GM19023 (cell line): ENCODE measurements at regions not wholly inside any gene's neighbourhood (a gene's known extent, or its start where the extent isn't known, plus 50 kb on each side); places are given as distances from the start of the nearest gene placed in this dataset.
"Not testable (repeated sequence)": the region's sequence is repeated elsewhere in the genome, so short reads cannot be mapped to it uniquely, and the experiment has no call there.

Experiments
- ATAC-seq: cut with Tn5 transposase; IDR thresholded peaks from one replicate; pipeline ENCODE4 v1.9.1; 2021; ENCODE audit warnings: mild to moderate bottlenecking, moderate library complexity; ENCODE audit not compliant: unreplicated experiment

DNA sequence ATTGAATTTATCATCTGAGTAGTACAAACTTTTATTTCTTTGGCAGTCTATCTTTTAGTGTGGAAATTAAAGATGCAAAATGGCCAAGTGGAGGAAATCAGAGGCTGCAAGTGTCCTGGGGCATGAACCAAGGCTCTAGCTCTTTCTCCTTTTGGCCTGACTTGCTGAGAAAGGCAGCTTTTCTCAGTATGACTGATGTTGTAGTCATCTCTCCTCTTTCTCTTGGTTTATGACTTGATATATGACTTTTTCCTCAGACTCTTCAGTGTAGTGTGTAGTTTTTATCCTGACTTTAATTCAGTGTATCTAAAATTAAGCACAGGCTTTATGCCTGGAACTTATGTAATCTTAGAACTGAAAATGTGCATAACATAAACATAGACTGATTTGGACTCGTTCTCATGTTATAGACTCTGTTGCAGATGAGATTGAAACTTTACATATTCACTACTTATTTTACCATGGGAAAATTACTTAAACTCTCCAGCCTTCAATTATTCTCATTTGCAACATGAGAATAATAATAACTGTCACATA, 65.7 kb downstream of the SLITRK5 start:
- ATAC-seq: no peak

DNA sequence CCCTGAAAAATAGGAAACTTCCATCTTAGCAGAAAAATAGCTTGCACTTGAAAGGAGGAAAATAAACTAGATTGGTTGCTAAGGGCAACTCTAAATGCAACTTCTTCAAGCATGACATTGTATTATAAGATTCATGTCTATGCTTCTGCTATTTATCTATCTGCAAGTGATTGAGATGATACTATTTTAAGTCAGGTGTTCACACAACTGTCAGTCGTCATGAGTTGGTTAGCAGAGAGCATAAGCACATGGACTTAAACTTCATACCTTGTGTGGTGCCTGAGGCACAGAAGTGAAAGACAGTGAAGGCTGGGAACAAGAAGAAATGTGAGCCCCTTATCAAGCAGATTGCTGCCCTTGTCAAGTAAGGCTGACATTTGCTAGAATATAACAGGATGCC, 82.9 kb downstream of the SLITRK5 start:
- ATAC-seq: no peak

DNA sequence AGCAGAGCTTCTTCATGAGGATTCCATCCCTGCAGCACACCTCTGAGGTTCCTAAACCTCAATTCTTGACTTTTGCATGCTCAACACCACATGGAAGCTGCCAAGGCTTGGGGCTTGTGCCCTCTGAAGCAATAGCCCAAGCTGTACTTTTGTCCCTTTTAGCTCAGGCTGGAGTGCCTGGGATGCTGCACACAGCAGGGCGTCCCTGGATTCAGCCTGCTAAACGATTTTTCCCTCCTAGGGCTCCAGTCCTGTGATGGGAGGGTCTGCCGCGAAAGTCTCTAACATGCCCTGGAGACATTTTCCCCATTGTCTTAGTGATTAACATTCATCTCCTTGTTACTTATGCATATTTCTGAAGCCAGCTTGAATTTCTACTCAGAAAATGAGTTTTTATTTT, 98.3 kb downstream of the SLITRK5 start:
- ATAC-seq: no peak

DNA sequence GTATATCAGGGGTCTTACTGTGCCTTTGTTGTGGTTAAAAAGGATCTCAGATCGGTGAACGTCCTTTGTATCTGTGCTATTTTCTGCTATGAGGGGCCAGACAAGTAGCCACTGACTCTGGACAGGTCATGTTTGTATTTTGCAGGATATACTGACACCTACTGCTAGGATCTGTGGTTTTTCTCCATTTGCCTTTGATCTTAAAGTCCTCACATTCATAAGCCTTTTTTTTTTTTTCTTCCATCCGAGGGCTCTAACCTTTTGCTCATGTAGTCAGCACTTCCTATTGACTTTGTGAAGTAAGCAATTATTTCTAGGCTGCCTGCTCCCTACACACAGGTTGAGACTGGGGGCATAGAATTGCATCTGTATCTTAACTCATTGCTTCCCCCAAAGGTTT, 106.2 kb downstream of the SLITRK5 start:
- no peak for ATAC-seq

DNA sequence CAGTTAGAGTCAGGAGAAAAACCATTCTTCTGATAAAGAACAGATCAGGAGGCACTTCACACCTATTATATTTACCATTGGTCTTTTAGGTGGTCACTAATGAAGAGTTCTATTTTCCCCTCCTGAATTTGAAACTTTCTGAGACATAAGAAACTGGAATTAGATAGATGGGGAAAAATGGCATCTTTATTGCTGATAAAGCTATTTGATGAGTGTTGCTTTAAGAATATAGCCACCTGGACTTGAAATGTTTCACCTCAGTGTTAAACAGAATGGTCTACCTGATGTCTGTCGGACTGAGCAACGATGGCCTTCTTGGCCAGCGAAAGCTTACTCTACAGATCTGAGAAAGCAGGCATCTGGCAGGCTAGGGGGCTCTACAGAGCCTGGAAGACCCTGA, 107.0 kb downstream of the SLITRK5 start:
- no peak for ATAC-seq

DNA sequence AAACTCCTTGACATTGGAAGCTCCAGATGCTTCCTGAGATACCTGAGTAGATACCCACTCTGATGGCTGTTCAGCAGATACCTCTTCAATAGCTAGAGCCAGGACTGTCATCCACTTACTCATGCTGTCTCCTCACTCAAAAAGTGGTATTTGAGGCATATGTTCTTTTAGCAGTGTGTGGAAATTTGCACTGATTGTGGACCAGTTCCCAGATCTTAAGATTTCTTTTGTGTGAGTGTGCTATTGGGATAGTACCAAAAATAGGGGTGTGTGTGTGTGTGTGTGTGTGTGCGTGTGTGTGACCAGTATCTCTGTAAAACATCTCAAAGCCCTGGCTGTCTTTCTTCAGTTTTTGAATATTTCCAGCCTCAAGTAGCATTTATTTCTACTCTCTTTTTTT, 108.3 kb downstream of the SLITRK5 start:
- no peak for ATAC-seq

DNA sequence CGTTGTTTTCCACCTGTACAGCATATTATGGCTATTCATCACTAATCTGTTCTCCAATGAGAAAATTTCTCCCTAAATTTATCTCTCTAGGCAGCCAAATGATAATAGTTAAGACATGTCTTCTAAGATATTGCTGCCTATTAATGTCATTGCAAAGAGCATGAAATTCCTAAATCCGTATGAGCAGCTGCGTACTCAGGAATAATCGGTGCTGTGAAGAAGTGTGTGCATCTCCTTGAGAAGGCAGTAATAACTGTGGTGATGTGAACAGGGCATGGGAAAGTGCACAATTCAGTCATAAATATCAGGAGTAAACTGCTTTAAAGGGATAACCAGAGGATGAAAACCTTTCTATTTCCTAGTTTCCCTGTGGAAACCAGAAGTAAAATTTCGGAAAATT, 112.2 kb downstream of the SLITRK5 start:
- no peak for ATAC-seq

DNA sequence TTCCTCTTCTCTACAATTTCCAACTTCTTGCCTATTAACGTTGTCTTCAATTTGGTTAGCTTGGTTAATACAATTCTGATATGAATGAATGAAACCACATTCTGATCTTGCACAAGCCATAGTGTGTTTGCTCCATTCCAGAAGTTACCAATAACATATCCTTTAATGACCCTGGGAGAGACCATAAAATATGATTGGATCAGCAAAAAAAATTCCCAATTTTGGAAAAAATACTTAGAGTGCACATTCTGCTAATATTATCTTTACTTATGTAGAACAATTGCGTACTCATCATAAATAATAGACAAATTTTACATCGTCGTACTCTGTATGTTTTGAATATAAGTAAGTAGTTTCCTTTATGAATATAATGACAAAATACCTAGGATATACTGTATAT, 117.2 kb downstream of the SLITRK5 start:
- no peak for ATAC-seq

DNA sequence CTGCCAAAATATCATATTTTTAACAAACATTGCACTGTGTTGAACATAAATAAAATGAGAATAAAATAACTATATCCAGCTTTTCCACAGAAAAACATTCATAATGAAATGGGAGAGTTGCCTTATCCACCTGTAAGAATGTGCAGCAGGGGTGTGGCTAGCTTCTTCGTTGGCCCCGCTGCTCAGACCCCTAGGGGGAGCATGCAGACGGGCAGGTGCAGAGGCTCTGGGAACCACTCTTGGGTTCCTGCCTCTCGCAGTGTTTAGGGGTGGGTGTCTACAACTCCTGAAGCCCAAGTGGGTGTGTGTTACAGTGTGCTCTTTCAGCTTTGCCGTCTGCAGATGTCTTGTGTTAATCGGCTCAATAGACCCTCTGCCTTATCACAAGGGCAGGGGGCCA, 121.7 kb downstream of the SLITRK5 start:
- no peak for ATAC-seq

DNA sequence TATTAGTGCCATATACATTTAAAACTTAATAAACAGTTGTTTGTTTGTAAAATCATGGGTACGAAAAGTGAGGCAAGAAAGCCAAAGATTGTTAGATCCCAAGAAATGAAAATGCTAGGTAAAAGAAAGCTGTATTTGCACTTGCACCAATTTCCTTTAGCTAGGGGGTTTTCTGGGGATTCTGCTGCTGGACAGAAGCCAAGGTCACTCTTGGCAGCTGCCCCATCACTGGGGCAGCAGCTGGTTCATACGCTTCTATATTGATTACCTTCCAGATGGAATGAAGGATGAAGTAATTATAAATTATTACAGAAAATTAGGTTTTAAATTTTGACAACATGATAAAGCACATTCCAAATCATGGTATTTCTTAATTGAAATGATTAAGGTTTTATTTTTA, 127.4 kb downstream of the SLITRK5 start:
- ATAC-seq: no peak

DNA sequence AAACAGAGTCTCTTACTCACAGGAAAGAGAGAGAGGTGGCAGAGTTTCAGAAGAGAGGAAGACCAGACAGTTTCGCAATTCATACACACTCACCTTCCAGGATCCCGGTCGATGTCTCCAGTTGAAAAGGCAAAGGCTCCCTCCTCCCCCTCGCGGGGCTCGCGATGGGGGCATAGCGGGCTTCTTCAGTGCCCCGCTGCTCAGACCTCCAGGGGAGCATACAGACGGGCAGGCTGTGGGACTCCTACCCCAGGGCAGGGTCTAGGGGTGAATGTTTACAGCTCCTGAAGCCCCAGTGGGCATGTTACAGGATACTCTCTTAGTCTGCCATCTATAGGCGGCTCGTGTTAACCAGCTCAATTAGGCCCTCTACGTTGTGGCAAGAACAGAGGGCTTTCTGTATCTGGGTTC, 139.2 kb downstream of the SLITRK5 start:
- ATAC-seq: no peak

DNA sequence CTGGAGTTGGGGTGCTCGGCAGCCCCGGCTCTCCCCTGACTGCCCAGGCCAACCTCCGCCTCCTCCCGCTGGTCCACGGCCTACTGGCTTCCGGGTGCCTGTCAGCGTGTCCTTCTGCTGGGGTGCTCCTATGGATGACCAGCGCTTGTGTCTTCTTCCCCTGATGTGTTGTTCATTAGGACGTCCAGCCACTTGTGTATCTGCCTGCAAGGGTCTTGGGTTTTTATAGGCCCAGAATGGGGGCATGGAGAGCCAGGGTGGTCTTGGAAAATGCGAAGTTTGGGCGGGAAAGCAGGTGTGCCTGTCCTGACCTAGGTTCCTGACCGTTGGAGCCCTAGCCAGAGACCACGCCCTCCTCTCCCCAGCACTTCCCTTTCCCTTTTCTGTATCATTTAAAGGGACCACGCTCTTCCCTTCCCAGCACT, 139.8 kb downstream of the SLITRK5 start:
- no peak for ATAC-seq

DNA sequence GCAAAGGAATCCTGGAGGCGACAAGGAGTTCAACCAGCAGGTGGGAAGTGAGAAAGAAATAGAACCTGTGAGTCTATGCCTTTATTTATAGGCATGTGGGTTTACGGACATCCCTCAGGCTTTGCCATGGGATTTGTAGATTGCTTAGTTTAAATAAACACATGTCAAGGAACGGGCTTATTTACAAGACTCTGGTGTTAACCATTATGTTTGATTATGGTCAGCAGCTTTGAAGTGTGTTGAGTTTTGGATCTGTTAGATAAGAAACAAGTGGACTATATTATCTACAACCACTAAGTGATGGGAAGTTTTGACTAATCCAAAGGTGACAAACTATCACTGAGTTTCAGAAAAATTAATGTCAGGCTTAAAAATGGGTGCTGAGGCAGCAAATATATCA, 143.2 kb downstream of the SLITRK5 start:
- ATAC-seq: no peak

DNA sequence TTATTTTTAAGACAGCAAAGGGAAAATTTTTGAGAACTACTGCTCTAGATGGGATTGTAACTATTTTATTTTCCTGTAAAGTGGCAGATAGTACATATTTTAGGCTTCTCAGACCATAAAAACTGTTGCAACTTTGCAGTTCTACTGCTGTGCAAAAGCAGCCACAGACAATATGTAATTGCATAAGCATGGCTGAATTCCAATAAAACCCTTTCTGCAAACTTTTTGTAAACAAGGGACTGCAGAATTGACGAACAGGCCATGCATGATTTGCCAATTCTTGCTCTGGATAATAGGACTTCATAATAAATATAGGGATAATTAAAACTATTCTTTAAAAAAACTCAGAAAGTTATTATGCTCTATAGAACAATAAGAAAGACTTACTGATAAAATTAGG, 149.1 kb downstream of the SLITRK5 start:
- no peak for ATAC-seq

DNA sequence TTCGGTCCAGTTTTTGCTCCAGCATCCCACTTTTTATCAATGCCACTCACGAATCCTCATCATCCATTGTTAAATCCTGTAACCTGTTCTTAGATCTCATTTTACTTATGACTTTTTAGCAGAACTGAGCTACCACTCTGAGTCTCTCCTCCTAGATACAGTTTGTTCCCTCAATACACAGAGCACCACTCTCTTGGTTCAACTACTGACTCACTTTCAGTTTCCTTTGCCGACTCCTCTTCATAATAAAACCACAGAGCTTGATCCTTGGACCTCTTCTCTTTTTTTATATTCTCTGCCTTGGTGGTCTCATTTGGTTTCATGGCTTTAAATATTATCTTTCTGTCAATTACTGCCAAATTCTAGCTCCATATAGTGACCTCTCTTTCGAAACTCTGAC, 150.3 kb downstream of the SLITRK5 start:
- no peak for ATAC-seq

DNA sequence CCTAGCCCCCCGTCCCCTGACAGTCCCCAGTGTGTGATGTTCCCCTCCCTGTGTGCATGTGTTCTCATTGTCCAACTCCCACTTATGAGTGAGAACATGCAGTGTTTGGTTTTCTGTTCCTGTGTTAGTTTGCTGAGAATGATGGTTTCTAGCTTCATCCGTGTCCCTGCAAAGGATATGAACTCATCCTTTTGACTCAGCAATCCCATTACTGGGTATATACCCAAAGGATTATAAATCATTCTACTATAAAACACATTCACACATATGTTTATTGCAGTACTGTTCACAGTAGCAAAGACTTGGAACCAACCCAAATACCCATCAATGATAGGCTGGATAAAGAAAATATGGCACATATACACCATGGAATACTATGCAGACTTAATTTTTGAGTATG, 155.1 kb downstream of the SLITRK5 start:
- ATAC-seq: not testable (repeated sequence)

DNA sequence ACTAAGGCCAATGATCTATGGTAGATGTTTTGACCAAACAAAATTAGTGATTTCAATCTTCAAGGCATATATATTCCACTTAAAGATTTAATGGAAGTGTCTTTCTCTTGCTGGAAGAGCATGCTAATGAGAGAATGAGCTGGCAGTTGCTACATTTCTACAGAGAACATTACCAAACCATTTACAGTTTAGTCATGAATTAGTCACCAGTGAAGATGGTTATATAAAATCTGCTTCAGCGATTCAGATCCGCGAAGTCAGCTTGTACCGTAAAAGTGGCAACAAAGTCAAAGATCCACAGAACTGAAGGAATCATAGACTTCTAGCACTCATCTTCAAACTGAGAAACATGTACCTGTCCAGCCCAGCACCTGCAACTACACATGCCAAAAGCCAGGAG, 156.3 kb downstream of the SLITRK5 start:
- no peak for ATAC-seq

DNA sequence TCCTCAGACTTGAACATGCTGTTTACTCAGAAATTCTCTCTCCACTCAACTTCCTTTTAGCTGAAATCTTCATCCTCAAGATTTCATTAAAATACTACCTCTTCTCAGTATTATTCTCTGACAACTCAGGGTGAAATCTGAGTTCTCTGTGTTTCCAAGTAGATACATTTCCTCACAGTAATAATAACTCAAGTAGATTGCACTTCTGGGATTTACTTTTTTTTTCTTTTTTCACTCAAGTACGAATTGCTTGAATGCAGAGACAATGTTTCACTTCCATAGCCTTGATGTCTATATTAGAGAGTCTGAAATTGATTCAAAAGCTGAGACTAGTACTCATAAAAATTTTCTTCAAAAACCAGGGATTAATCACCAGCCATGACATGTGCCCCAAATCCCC, 166.4 kb downstream of the SLITRK5 start:
- no peak for ATAC-seq

DNA sequence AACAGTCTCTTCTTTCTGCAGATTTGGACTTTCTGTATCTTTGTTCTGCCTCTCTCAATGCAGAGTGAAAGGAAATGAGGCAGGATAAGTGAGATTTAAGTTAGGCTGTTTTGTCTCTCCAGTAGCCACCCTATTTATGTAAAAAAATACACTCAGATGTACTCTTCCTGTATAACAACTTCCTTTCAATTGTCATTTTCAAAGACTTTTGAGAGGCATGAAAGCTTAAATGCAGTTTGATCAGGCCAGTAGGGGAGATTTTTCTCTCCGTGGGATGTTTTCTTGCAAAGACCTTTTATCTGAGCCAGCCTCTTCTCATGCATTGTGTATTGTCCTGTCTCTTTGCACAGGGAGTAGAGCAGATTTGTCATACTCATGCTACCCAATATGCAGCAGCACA, 166.8 kb downstream of the SLITRK5 start:
- ATAC-seq: no peak

DNA sequence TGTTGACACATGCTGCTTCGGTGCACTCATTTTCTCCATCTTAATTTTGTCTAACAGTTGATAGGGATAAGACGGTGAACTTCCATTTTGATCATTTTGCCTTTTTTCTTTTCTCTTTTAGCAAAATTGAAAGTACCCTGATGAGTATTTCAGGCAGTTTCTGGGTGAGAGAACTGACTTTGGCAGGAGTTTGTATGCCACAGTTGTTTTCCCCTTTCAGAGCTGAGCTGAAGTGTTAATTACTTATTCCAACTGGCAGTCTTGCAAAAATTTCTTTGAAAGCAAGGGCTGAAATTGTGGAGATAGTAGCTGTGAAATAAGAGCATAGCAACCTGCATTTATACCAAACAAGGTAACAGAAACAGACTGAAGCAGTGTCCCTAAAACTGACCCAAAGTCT, 180.2 kb downstream of the SLITRK5 start:
- no peak for ATAC-seq

DNA sequence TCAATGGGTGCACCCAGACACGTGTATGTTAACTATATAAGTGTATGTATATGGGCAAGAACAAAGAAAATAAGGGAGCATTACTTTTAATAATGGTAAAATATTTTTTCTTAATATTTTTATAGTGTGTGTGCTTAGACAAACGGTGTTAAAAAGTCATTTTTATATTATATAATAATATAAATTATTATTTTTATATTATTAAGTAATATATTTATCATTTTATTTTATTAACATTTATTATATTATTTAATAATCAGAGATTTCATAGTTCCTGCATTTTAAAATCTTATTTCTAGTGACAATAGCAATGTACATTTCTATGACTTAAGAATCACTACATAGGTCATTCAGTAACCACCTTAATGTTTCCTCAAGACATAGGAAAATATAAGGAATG, 184.4 kb downstream of the SLITRK5 start:
- no peak for ATAC-seq

DNA sequence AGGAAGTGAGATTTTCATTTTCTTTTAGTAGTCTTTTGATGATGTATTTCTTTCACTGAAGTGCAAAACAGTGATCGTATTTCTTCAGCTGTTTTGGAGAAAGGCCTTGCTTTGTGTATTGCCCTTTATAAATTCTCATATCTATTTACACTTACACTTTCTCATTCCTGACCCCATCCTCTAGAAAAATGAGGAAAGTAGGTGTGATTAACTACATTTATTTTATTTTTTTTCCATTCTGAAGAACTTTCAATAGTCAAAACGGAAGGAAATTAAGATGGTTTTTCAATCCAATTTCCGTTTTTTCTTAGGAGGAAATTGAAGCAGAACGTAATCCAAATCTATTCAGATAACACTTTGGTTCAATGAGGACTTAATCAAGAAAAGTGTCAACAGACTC, 188.1 kb downstream of the SLITRK5 start:
- no peak for ATAC-seq

DNA sequence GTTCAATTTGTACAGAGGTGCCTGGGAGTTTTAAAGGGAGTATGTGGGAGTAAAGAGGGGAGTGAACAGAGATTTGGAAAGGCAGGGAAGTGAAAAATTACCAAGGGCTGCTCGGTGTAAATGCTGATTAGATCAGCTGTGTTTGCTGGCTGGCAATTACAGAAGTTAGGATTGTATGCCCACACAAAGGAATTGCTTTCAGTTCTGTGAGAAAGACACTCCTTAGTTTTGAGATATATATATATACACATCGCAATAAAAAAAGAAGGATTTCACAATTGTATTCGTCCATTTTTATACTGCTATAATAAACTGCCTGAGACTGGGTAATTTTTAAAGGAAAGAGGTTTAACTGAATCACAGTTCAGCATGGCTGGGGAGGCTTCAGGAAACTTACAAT, 196.3 kb downstream of the SLITRK5 start:
- ATAC-seq: no peak

DNA sequence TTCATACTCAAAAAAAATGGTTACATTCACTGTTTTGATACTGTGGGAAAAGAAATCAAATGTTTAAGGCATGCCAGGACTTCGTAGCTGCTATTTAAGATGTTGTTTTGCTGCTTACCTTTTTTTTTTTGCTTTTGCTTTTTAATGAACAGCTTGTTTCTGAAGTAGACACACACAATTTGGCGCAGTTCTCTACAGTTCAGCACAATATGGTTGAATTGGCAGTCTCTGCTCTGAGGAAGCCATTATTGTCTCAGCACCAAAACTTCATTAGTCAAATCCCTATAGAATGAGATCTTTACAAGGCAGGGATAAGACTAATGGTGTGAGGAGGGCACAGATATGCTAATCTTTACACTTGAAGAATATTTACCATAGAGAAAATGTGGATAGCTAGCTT, 197.6 kb downstream of the SLITRK5 start:
- no peak for ATAC-seq
